Activated gamma-delta T cell treated with Interleukin-2 at 50 U/mL for 16 hours (primary cell): ENCODE measurements at regions not wholly inside any gene's neighbourhood (a gene's known extent, or its start where the extent isn't known, plus 50 kb on each side); places are given as distances from the start of the nearest gene placed in this dataset.

ENCODE experiments used
- DNase-seq: peaks from one replicate; pipeline ENCODE4 v3.0.0-alpha.2; 2020

DNA sequence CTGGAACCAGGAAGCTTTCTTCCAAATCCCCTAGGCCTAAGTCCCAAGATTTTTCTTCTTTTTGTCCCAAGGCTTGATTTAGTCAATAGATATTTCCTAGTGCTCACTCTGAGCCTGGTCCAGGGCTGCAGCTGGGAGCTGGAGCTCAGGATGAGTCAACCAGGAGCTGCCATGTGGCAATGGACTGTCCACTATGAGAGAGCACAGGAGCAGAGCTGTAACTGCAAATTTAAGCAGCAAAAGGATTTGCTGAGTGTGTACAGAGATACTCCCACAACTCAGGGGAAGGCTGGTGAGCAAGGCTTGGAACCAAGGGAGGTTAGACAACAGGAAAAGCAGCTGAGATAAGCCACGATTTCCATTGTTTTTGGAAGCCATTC, 92.1 kb upstream of the CXCL12 start:
- no peak for DNase-seq

- DNase-seq = no peak
These were observed 93.1 kb upstream of the CXCL12 start for GRCh38 chr10:44478040-44478439.

GRCh38 chr10:44478876-44479705, 94.2 kb upstream of the CXCL12 start:
- no peak for DNase-seq

GRCh38 chr10:44492678-44493077, 107.8 kb upstream of the CXCL12 start:
- DNase-seq = no peak

GRCh38 chr10:44498222-44498621, 113.3 kb upstream of the CXCL12 start:
- DNase-seq = no peak

DNA sequence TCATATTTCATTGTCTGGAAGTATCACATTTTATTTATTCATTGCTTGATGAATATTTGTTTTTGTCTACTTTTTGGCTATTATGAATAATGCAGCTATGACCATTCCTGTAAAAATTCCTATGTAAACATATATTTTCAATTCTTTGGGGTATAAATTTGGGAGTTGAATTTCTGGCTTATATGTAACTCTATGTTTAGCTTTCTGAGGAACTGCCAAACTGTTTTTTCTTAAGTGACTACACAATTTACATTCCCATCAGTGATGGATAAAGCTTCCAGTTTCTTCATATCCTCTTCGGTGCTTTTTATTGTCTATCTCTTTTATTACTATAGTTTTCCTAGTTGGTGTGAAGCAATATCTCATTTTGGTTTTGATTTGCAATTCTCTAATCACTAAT, 115.6 kb upstream of the CXCL12 start:
- no peak for DNase-seq

GRCh38 chr10:44506386-44506785, 121.5 kb upstream of the CXCL12 start:
- no peak for DNase-seq

GRCh38 chr10:44510379-44511115, 125.7 kb upstream of the CXCL12 start:
- DNase-seq = no peak

GRCh38 chr10:44511166-44511565, 126.3 kb upstream of the CXCL12 start:
- no peak for DNase-seq

DNA sequence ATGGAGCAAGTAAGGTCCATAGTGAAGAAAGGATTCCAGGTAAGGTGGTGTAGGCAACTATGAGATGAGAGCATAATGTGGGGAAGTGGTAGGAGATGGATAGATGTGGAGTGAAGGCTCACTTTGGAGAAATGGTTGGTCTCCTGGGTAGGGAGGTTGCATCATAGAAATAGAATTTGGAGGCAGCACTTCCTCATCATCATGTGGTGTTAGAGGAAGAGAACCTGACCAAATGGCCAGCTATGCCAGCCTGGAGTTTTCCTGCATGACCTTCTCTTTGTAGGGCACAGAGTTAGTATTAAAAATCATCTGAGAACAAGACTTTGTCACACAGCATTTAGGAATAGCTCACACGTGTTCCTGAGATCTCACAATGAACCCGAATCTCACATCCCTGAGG, 126.7 kb upstream of the CXCL12 start:
- no peak for DNase-seq

DNA sequence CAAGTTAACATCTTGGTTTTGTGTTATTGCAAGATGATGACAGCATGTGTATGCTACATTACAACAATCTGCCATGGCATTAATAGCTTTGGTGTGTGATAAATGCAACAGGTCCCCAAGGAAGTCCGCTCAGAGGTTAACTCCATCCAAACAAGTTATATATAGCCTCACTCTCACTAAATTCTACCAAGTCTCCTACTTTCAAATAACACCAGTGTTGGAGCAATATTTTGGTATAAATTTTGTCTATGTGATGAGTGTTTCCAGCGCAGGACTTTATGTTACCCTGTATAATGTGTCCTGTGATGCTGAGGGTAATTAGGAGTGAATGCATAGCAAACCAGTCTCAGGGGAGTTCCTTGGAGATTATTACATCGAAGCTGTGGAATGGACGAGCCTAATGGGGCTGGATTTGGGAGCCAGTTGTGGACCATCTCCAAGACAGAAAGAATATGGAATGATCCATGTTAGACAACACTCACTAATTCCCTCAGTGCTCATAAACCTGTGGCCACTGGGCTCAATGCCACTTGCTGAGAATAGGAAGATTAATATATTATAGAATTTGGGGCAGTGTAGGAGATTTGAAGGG, 127.6 kb upstream of the CXCL12 start:
- DNase-seq = no peak

DNA sequence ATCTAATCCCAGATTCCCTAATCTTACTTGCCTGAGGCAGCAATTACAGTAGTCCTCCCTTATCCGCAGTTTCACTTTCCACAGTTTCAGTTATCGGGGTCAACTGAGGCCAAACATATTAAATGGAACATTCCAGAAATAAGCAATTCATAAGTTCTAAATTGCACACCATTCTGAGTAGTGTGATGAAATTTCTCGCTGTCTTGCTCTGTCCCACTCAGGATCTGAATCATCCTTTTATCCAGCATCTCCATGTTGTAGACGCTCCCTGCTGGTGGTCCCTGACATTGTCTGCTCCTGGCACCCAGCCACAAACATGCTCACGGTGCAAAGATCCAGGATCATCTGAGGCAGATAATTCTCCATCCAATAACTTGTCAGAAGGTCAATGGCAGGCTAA, 128.7 kb upstream of the CXCL12 start:
- no peak for DNase-seq

DNA sequence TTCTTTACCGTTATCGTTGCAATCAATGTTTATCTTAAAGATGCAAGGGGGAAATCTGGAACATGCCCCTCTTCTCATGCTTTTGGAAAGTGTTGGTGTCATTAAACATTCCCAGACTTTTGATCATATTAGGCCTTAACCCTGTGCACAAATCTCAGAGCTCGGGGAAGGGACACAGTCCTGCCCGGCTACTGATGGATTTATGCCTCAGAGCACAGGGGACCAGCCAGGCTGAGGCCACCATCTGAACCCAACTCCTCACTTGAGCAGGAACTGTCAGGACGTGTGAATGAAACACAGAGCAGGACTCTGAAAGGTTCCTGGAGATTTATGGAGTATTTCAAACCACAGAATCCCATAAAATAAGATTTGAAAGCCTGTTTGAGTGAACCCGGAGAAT, 132.0 kb upstream of the CXCL12 start:
- DNase-seq = no peak

GRCh38 chr10:44517635-44518034, 132.7 kb upstream of the CXCL12 start:
- no peak for DNase-seq

DNA sequence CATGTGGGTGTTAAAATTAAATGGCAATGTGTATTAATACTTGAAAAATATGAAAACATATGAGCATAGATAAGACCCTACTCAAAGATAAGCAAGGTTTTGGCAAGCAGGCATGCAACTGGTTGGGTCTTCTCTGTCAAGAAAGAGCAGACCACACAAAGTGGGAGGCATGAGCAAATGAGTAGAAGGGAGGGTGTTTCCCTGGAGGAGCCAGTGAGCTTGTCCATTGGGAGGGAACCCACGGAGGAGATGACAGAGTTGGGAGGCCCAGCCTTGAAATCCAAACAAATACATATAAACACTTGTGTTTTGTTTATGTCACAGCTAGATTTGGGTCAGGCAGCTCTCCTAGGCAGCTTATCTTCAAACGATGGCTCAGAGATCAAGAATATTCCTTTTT, 134.5 kb upstream of the CXCL12 start:
- DNase-seq = no peak

DNA sequence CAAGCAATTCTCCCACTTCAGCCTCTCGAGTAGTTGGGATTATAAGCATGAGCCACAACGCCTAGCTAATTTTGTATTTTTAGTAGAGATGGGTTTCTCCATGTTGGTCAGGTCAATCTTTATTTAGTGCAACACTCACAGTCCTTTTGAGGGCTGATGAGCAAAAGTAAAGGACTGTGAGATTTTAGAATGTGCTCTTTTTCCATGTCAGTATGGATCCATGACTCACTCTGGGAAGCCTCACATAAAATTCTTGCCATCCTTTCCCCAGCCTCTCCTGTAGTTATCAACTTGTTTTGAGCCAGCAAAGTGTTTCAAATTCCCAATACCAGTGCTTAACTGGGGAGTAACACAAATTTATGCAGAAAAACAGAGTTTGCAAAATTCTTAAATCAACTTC, 135.8 kb upstream of the CXCL12 start:
- DNase-seq = no peak

DNA sequence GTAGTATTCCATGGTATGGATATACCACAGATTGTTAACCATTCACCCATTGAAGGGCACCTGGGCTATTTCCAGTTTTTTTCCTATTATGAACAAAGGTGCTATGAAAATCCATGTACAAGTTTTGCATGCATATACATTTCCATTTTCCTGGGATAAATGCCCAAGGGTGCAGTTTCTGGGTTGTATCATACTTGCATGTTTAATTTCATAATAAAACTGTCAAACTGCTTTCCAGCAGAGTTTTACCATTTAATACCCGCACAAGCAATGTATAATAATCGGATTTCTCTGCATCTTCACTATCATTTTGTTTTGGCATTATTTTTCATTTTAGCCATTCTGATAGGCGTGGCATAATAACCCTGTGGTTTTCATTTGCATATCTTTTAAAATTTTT, 154.3 kb upstream of the CXCL12 start:
- no peak for DNase-seq

DNA sequence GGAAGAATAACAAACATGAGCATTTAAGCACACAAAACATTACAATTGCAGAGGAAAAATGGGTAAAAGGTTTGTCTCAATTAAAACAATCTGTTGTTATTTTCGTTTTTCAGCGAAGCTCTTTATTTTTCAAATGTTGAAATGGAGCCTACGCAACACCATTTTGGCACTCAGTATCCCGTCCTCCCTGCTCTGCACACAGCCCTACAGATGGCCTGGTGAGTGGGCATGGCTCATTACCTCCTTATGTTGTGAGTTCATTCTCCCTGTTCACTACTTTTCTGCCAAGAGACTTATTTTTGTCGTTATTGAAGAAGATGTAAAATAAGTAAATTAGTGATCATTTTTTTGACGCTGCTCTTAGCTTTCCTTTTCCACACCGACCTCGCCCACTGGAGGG, 167.8 kb upstream of the CXCL12 start:
- no peak for DNase-seq

DNA sequence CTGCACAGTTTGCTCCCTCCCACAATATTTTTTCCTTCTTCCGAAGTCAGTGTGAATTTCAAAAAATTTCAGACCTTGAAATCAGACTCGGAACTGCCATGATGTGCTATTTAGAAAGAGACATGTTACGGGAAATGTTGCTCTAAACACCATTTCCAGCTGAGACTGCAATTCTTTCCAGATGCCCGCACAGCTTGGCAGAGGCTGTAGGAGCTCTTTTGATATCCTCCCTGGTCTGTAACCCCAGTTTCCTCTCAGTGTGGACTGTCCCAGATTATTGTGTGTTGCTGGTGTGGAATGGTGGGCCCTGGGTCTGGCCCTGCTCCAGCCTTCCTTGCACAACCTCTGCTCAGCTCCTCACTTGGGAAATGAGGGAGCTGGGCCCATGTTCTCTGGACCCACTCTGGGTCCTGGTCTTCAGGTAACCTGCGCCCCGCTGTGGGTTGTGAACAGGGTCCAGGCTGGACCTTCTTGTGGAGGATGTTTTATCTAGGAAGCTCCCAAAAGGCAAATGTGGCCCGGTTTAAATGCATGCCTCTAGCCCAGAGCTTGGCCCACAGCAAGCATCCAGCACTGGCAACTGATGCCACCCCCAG, 172.8 kb upstream of the CXCL12 start:
- DNase-seq = no peak

DNA sequence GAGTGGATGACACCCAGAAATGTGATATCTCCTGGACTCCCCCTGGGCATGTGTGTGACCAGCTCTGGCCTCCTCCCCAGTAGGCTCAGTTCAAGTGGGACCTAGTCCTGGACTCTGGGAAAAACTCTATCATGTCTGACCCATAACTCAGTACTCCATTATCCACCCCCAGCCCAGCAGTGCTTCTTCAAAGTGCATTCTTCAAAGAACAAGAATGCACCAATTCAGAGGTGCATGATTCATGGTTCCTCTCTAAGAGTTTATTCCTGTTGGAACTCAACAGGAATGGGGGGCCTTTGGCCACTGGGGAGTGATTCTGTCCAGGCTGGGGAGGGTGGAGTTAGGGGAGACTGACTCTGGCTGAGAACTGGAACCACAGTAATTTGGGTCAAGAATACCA, 173.6 kb upstream of the CXCL12 start:
- no peak for DNase-seq

DNA sequence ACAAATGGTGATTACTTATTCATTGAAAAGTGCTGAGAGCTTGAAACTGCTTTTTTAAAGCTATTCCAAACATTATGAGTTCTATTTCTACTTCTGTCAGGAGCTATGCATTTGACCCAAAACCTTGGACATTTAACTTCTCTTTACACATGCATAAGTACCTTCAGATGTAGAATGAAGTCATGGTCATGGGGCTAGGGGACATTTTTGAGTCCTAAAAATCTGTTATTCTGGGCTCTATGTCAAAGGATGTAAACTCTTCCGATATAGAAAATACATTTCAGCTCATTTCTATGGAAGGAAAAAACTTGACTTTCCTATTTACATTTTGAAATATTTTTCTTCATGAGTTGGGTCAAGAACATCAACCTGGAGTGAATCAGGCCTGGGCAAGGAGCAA, 179.5 kb upstream of the CXCL12 start:
- DNase-seq = no peak

DNA sequence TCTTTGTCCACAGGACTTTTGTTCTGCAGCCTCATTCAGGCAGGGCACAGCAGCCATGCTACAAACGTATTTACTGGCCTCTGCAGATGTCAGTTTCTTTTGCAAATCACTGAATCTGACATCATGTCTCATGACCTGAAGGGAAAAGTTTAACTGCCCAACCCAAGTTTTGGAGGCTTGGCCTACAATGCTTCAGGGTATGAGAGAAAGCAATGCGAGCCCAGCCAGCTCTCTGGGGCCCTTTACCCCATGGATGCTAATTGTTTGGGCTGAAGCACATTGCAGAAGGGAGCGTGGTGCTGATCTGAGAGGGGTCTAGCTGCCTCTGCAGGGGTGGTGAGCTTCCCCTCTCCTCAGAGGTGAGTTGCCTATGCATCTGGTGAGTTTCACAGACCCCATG, 179.9 kb upstream of the CXCL12 start:
- DNase-seq = no peak

DNA sequence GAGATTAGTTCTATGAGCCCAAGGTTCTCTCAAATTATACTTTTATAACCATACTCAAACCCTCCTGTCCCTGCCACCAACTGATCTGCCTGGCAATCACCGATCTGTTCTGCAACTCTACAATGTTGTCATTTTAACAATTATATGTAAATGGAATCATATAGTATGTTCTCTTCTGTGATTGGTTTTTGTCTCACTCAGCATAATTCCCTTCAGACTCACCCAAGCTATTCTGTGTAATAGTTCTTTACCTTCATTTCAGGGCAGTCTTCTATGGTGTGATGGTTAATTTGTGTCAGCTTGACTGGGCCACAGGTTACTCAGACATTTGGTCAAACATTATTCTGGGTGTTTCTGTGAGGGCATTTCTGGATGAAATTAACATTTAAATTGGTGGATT, 181.9 kb upstream of the CXCL12 start:
- DNase-seq = no peak

DNA sequence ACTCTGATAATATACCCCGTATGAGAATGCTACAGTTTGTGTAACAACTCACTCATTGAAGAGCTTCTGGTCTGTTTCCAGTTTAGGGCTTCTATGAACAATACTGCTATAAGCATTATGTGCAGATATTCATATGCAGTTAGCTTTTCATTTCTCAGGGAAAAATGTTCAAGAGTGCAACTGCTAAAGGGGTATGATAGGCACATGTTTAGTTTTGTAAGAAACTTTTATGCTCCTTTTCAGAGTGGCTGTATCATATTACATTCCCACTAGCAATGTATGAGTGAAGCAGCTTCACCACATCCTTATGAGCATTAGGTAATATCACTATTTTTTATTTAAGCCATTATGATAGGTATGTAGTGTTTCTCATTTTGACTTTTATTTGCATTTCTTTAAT, 182.6 kb upstream of the CXCL12 start:
- DNase-seq = no peak
